Ishikawa (cell line): ENCODE measurements at regions not wholly inside any gene's neighbourhood (a gene's known extent, or its start where the extent isn't known, plus 50 kb on each side); places are given as distances from the start of the nearest gene placed in this dataset.

Experiments used
- CEBPB ChIP-seq: IDR thresholded peaks from 2 replicates; pipeline ENCODE4 v1.6.1; 2012
- CREB1 ChIP-seq: IDR thresholded peaks from 2 replicates; pipeline ENCODE4 v1.6.1; 2012; ENCODE audit warnings: low read depth
- EGR1 ChIP-seq: IDR thresholded peaks from 2 replicates; pipeline ENCODE4 v1.6.1; 2012
- EP300 ChIP-seq: IDR thresholded peaks from 2 replicates; pipeline ENCODE4 v1.6.1; 2012; ENCODE audit warnings: borderline replicate concordance
- FOXM1 ChIP-seq: IDR thresholded peaks from 2 replicates; pipeline ENCODE4 v1.6.1; 2012; ENCODE audit warnings: low read depth, borderline replicate concordance
- MAX ChIP-seq: IDR thresholded peaks from 2 replicates; pipeline ENCODE4 v1.6.1; 2012
- NFIC ChIP-seq: IDR thresholded peaks from 2 replicates; pipeline ENCODE4 v1.6.1; 2012
- RAD21 ChIP-seq: IDR thresholded peaks from 2 replicates; pipeline ENCODE4 v1.6.1; 2012; ENCODE audit warnings: low read depth
- REST ChIP-seq: IDR thresholded peaks from 2 replicates; pipeline ENCODE4 v1.6.1; 2012; ENCODE audit warnings: low read depth, mild to moderate bottlenecking
- TAF1 ChIP-seq: IDR thresholded peaks from 2 replicates; pipeline ENCODE4 v1.6.1; 2012; ENCODE audit warnings: low read depth, mild to moderate bottlenecking
- TCF12 ChIP-seq: IDR thresholded peaks from 2 replicates; pipeline ENCODE4 v1.6.1; 2012; ENCODE audit warnings: low read depth
- TEAD4 ChIP-seq: IDR thresholded peaks from 2 replicates; pipeline ENCODE4 v1.6.1; 2012
- USF1 ChIP-seq: IDR thresholded peaks from 2 replicates; pipeline ENCODE4 v1.6.1; 2012
- YY1 ChIP-seq: IDR thresholded peaks from 2 replicates; pipeline ENCODE4 v1.6.1; 2012; ENCODE audit warnings: low read depth
- ZBTB7A ChIP-seq: IDR thresholded peaks from 2 replicates; pipeline ENCODE4 v1.6.1; 2012; ENCODE audit warnings: low read depth

- TF ChIP-seq RAD21 = no peak
- no peak for TF ChIP-seq CREB1
- TF ChIP-seq EP300 = no peak
- no peak for TF ChIP-seq TAF1
- TF ChIP-seq NFIC = no peak
- TF ChIP-seq YY1 = no peak
- TF ChIP-seq TCF12 = no peak
- TF ChIP-seq REST = no peak
Measured at GRCh38 chr5:174570662-174571061, 153.7 kb upstream of the MSX2 start.

GRCh38 chr5:174571662-174572397, 152.6 kb upstream of the MSX2 start:
- TF ChIP-seq EGR1 = no peak
- no peak for TF ChIP-seq CREB1
- no peak for TF ChIP-seq YY1
- TF ChIP-seq NFIC = no peak
- no peak for TF ChIP-seq EP300
- TF ChIP-seq TEAD4 = no peak
- no peak for TF ChIP-seq REST
- no peak for TF ChIP-seq TCF12
- no peak for TF ChIP-seq MAX
- no peak for TF ChIP-seq USF1
- no peak for TF ChIP-seq TAF1
- TF ChIP-seq CEBPB = no peak
- TF ChIP-seq FOXM1 = no peak
- no peak for TF ChIP-seq RAD21
- no peak for TF ChIP-seq ZBTB7A

- TF ChIP-seq ZBTB7A (no peak), YY1 (no peak), USF1 (no peak), CREB1 (no peak), MAX (no peak), REST (no peak), EGR1 (no peak), TCF12 (no peak)
Measured at GRCh38 chr5:174572591-174572990, 151.8 kb upstream of the MSX2 start.

GRCh38 chr5:174573221-174573994, 151.0 kb upstream of the MSX2 start:
- TF ChIP-seq MAX = no peak
- no peak for TF ChIP-seq TAF1
- TF ChIP-seq RAD21 = no peak
- TF ChIP-seq YY1 = no peak
- TF ChIP-seq CREB1 = no peak
- no peak for TF ChIP-seq CEBPB
- TF ChIP-seq REST = no peak
- TF ChIP-seq NFIC = no peak
- TF ChIP-seq EGR1 = no peak
- no peak for TF ChIP-seq TEAD4
